ENCODE measurements at regions not wholly inside any gene's neighbourhood (a gene's known extent, or its start where the extent isn't known, plus 50 kb on each side); places are given as distances from the start of the nearest gene placed in this dataset.

GRCh38 chr16:85415196-85416090 is 197.7 kb upstream of the GSE1 start:
- peak; percentile 28 for DNase-seq

GRCh38 chr16:85416228-85417109 is 196.7 kb upstream of the GSE1 start:
- peak; percentile 75 for DNase-seq

GRCh38 chr16:85417156-85417860 is 195.8 kb upstream of the GSE1 start:
- DNase-seq = peak; percentile 21

- DNase-seq = peak; percentile 21
Measured at GRCh38 chr16:85418978-85419491, 194.1 kb upstream of the GSE1 start.

- peak; percentile 29 for DNase-seq
Measured at GRCh38 chr16:85419503-85420408, 193.4 kb upstream of the GSE1 start.

GRCh38 chr16:85420501-85421337 is 192.4 kb upstream of the GSE1 start:
- peak; percentile 91 for DNase-seq

- peak; percentile 19 for DNase-seq
Measured at GRCh38 chr16:85421338-85422195, 191.6 kb upstream of the GSE1 start.

GRCh38 chr16:85422196-85422631 is 190.9 kb upstream of the GSE1 start:
- DNase-seq = no peak

- peak; percentile 28 for DNase-seq
Measured at GRCh38 chr16:85422632-85423550, 190.2 kb upstream of the GSE1 start.

- DNase-seq = peak; percentile 17
Measured at GRCh38 chr16:85423631-85424030, 189.5 kb upstream of the GSE1 start.

GRCh38 chr16:85424260-85425073 is 188.7 kb upstream of the GSE1 start:
- peak; percentile 22 for DNase-seq

GRCh38 chr16:85425074-85425662 is 188.0 kb upstream of the GSE1 start:
- peak; percentile 16 for DNase-seq

- DNase-seq = peak; percentile 7
Measured at GRCh38 chr16:85426806-85427205, 186.3 kb upstream of the GSE1 start.

GRCh38 chr16:85428168-85428898 is 184.8 kb upstream of the GSE1 start:
- DNase-seq = peak; percentile 49

- peak; percentile 17 for DNase-seq
Measured at GRCh38 chr16:85428899-85429775, 184.0 kb upstream of the GSE1 start.

All from activated CD4-positive, CD25-positive, alpha-beta regulatory T cell treated with anti-CD3 and anti-CD28 coated beads, Interleukin-2, amount 50 U/mL, for 72 hours (primary cell).